GM23338 (cell line): ENCODE measurements at regions not wholly inside any gene's neighbourhood (a gene's known extent, or its start where the extent isn't known, plus 50 kb on each side); places are given as distances from the start of the nearest gene placed in this dataset.

Experiments used
- ATAC-seq: fragments of 200-7000 bp; cut with Tn5 transposase; 3 replicates; pipeline ENCODE4 v1.9.1; 2020
- DNase-seq: peaks from one replicate; pipeline ENCODE4 v3.0.0-alpha.2; 2015; ENCODE audit warnings: low spot score
- H2AFZ ChIP-seq: fragments of 200-600 bp; sonication (generic); 2 replicates; pipeline ENCODE4 v1.8.0; 2016; ENCODE audit warnings: antibody characterized with exemption, mild to moderate bottlenecking, moderate library complexity
- H3F3A ChIP-seq: fragments of 200-600 bp; sonication (generic); replicated peaks from 2 replicates; pipeline ENCODE4 v1.8.0; 2017; ENCODE audit warnings: antibody characterized with exemption, mixed run types, low read depth
- H3K27ac ChIP-seq: fragments of 200-600 bp; sonication (generic); 2 replicates; pipeline ENCODE4 v1.6.1; 2016; ENCODE audit warnings: low read depth
- H3K27me3 ChIP-seq: fragments of 200-600 bp; sonication (generic); 2 replicates; pipeline ENCODE4 v1.8.0; 2016; ENCODE audit warnings: mild to moderate bottlenecking, mixed run types, moderate library complexity; ENCODE audit not compliant: insufficient read depth
- H3K36me3 ChIP-seq: fragments of 200-600 bp; sonication (generic); 2 replicates; pipeline ENCODE4 v1.8.0; 2016; ENCODE audit warnings: mild to moderate bottlenecking; ENCODE audit not compliant: insufficient read depth
- H3K4me1 ChIP-seq: fragments of 200-600 bp; sonication (generic); 2 replicates; pipeline ENCODE4 v1.8.0; 2016; ENCODE audit warnings: mild to moderate bottlenecking, moderate library complexity; ENCODE audit not compliant: insufficient read depth
- H3K4me2 ChIP-seq: fragments of 200-600 bp; sonication (generic); 2 replicates; pipeline ENCODE4 v1.7.1; 2017; ENCODE audit warnings: mixed run types
- H3K4me3 ChIP-seq: fragments of 200-600 bp; sonication (generic); 2 replicates; pipeline ENCODE4 v1.6.1; 2016; ENCODE audit warnings: mixed run types
- H3K79me2 ChIP-seq: fragments of 200-600 bp; sonication (generic); replicated peaks from 2 replicates; pipeline ENCODE4 v1.8.0; 2017; ENCODE audit warnings: mild to moderate bottlenecking; ENCODE audit not compliant: insufficient read depth
- H3K9me2 ChIP-seq: fragments of 200-600 bp; sonication (generic); 2 replicates; pipeline ENCODE4 v1.8.0; 2017; ENCODE audit not compliant: insufficient read depth
- H4K20me1 ChIP-seq: fragments of 200-600 bp; sonication (generic); replicated peaks from 2 replicates; pipeline ENCODE4 v1.8.0; 2017; ENCODE audit warnings: mild to moderate bottlenecking; ENCODE audit not compliant: insufficient read depth
- H3K27ac Mint-ChIP-seq: 2 replicates; pipeline ENCODE4 v1.8.0; 2020; ENCODE audit warnings: inconsistent platforms, mild to moderate bottlenecking, moderate library complexity, mixed read lengths
- H3K27me3 Mint-ChIP-seq: 3 replicates; pipeline ENCODE4 v1.8.0; 2022; ENCODE audit warnings: low read depth, mild to moderate bottlenecking, moderate library complexity, mixed read lengths, inconsistent platforms; ENCODE audit not compliant: insufficient read depth, poor library complexity
- H3K36me3 Mint-ChIP-seq: 3 replicates; pipeline ENCODE4 v1.8.0; 2021; ENCODE audit warnings: low read depth, mild to moderate bottlenecking, inconsistent platforms, moderate library complexity, mixed read lengths
- H3K4me1 Mint-ChIP-seq: 3 replicates; pipeline ENCODE4 v1.8.0; 2020; ENCODE audit warnings: mild to moderate bottlenecking, inconsistent platforms, mixed read lengths
- H3K4me3 Mint-ChIP-seq: 3 replicates; pipeline ENCODE4 v1.8.0; 2021; ENCODE audit warnings: moderate library complexity, mild to moderate bottlenecking, inconsistent platforms, mixed read lengths
- H3K9me3 Mint-ChIP-seq: 3 replicates; pipeline ENCODE4 v1.8.0; 2020; ENCODE audit warnings: moderate library complexity, mild to moderate bottlenecking, inconsistent platforms, mixed read lengths
- CREB1 ChIP-seq: fragments of 250-450 bp; sonication (Bioruptor Pico); IDR thresholded peaks from 2 replicates; pipeline ENCODE4 v1.5.0; 2020; ENCODE audit warnings: low read depth, mild to moderate bottlenecking, moderate library complexity
- EZH2phosphoT487 ChIP-seq: fragments of 200-600 bp; sonication (generic); IDR thresholded peaks from one replicate; pipeline ENCODE4 v1.8.1; 2018; ENCODE audit warnings: antibody characterized with exemption; ENCODE audit not compliant: unreplicated experiment
- NANOG ChIP-seq: IDR thresholded peaks from 2 replicates; pipeline ENCODE4 v1.6.1; 2016; ENCODE audit warnings: antibody characterized with exemption, borderline replicate concordance
- POLR2AphosphoS5 ChIP-seq: IDR thresholded peaks from 2 replicates; pipeline ENCODE4 v1.6.1; 2016; ENCODE audit warnings: antibody characterized with exemption, low read depth
- STAT1 ChIP-seq: IDR thresholded peaks from one replicate; pipeline ENCODE4 v1.6.1; 2016; ENCODE audit warnings: antibody characterized with exemption; ENCODE audit not compliant: unreplicated experiment
- ZNF114 ChIP-seq: fragments of 250-450 bp; sonication (Bioruptor Pico); IDR thresholded peaks from 2 replicates; pipeline ENCODE4 v1.5.0; 2020; ENCODE audit warnings: mild to moderate bottlenecking, moderate library complexity
- ZNF331 ChIP-seq: fragments of 250-450 bp; sonication (Bioruptor Pico); IDR thresholded peaks from 2 replicates; pipeline ENCODE4 v1.5.0; 2020; ENCODE audit warnings: low read depth, mild to moderate bottlenecking, moderate library complexity
- TF ChIP-seq, protein P1 (sequence below): IDR thresholded peaks from 2 replicates; pipeline ENCODE4 v1.6.1; 2016; ENCODE audit warnings: antibody characterized with exemption
- TF ChIP-seq, protein P2 (sequence below), 2 experiments: fragments of 200-600 bp in 1 of 2; sonication (generic) in 1 of 2; conservative IDR thresholded peaks; 2 replicates each; pipeline versions ENCODE4 v1.5.1 to v1.6.1; 2016 to 2017; ENCODE audit warnings: antibody characterized with exemption in 2 of 2, low read depth in 2 of 2, mild to moderate bottlenecking in 2 of 2, moderate library complexity in 1 of 2
- TF ChIP-seq, protein P3 (sequence below): IDR thresholded peaks from one replicate; pipeline ENCODE4 v1.6.1; 2018; ENCODE audit warnings: antibody characterized with exemption; ENCODE audit not compliant: unreplicated experiment

DNA sequence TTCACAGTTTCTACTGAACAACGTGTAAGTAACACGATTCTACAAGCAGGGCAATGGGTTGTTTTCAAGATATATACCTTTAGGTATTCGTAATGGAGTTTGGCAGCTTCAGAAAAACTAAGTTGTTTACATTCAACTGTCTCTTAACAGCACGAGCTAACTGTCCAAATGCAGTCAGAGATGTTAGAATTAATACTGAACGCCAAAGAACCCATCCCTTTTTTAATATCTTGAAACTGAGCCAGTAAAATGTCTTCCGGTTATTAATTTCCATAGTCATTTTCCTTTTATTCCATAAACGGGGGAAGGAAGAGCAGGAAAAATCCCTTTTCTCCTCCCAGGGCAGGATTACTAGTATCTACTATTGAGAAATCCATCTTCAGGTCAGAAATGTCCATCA, 129.0 kb upstream of the THBS1 start:
- H3K4me1 Mint-ChIP-seq, result peaks cover 21% of the 10 kb centered on the region
- Histone ChIP-seq H4K20me1 (no peaks in the 10 kb centered on the region), H2AFZ (no peak overlapping the region), H3K27ac (no peak overlapping the region), H3K4me3 (no peak overlapping the region), H3K9me2 (peaks cover 13% of the 10 kb centered on the region), H3K79me2 (no peaks in the 10 kb centered on the region), H3K27me3 (no peaks in the 10 kb centered on the region), H3K4me1 (no peaks in the 10 kb centered on the region; the same call in 1 of the 2 replicates), H3K4me2 (no peak overlapping the region), H3K36me3 (no peaks in the 10 kb centered on the region), H3F3A (no peaks in the 10 kb centered on the region)
- H3K36me3 Mint-ChIP-seq, result peaks cover 3% of the 10 kb centered on the region; the same call in 1 of the 3 replicates
- peaks cover 12% of the 10 kb centered on the region; the same call in 2 of the 3 replicates for H3K9me3 Mint-ChIP-seq
- DNase-seq (no peak), ATAC-seq (no peak)
- no peak overlapping the region for H3K27ac Mint-ChIP-seq
- no peaks in the 10 kb centered on the region for H3K27me3 Mint-ChIP-seq
- TF ChIP-seq ZNF331 (no peak), POLR2AphosphoS5 (no peak), EZH2phosphoT487 (no peak), NANOG (no peak), STAT1 (no peak)
- H3K4me3 Mint-ChIP-seq, result no peak overlapping the region

DNA sequence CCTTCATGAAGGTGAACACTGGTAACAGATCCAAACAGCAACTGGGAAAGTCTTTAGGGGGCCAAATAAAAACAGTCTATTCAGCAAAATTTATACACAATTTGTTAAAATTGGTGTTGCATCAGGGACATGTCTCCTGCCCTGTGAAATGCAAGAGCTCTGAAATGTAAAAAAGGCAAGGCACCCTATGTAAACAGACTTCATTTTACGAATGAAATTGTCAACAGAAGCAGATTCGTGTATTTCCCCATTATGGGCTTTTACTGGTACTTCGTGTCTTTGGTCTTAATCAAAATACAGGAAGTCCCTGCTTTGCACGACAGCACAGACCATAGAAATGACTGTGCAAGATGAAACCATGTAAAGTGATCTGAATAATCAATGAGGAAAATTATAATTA, 127.3 kb upstream of the THBS1 start:
- H3K27ac Mint-ChIP-seq, result no peak overlapping the region
- H3K9me2 ChIP-seq, result 0 out of 2 replicates have a peak, but pooled peaks cover 6% of the 10 kb centered on the region
- no peaks in the 10 kb centered on the region for H3K27me3 ChIP-seq
- ATAC-seq (no peak), DNase-seq (no peak)
- H3K79me2 ChIP-seq, result no peaks in the 10 kb centered on the region
- TF ChIP-seq, protein P1, sequence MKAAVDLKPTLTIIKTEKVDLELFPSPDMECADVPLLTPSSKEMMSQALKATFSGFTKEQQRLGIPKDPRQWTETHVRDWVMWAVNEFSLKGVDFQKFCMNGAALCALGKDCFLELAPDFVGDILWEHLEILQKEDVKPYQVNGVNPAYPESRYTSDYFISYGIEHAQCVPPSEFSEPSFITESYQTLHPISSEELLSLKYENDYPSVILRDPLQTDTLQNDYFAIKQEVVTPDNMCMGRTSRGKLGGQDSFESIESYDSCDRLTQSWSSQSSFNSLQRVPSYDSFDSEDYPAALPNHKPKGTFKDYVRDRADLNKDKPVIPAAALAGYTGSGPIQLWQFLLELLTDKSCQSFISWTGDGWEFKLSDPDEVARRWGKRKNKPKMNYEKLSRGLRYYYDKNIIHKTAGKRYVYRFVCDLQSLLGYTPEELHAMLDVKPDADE, result no peak
- TF ChIP-seq CREB1 (CRISPR knock-in tag) (no peak), POLR2AphosphoS5 (no peak)
- H3F3A ChIP-seq, result no peaks in the 10 kb centered on the region
- H3K4me3 Mint-ChIP-seq, result no peak overlapping the region
- peaks cover 12% of the 10 kb centered on the region; the same call in 2 of the 3 replicates for H3K9me3 Mint-ChIP-seq
- H3K27me3 Mint-ChIP-seq, result no peaks in the 10 kb centered on the region
- H3K36me3 ChIP-seq, result no peaks in the 10 kb centered on the region
- H3K4me3 ChIP-seq, result no peak overlapping the region
- no peak overlapping the region for H3K4me2 ChIP-seq
- no peak overlapping the region for H2AFZ ChIP-seq
- H3K4me1 ChIP-seq, result no peaks in the 10 kb centered on the region; the same call in 1 of the 2 replicates
- no peaks in the 10 kb centered on the region for H4K20me1 ChIP-seq
- peaks cover 3% of the 10 kb centered on the region; the same call in 1 of the 3 replicates for H3K36me3 Mint-ChIP-seq
- H3K27ac ChIP-seq, result no peak overlapping the region
- peaks cover 6% of the 10 kb centered on the region; the same call in 2 of the 3 replicates for H3K4me1 Mint-ChIP-seq

DNA sequence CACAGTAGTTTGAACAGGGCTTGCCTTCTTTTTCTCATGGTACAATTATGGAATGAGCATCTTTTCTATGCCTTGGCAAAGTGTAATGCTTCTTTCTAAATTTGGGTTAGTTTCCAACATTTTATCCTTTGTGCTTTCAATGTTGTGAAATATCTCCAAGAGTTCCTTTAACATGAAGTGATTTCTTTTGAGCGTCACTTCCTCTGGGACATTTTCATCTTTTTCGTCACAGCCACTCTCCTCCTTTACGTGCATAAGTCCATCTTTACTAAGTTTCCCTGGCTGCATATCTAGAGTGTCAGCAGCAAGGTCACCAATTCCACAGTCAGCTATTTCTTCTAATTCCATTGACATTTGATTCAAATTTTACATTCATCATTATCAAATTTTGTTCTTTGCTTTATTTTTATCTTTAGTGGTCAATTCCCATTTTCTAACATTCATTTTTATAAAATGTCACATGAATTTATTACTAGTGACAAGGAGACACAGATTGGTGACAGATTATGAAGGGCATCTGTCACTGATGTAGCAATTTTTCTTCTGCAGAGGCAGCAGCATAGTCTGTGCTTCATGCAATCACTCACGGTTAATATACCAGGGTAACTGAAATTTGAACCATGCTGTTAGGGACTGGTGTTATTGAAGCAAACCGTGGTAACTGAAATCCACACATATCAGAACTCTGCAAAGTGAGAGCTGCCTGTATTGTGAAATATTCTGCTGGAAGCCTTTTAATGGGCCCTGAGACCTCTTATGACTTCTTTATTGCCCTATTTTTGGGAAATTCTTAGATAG, 126.5 kb upstream of the THBS1 start:
- no peaks in the 10 kb centered on the region for H3K27me3 Mint-ChIP-seq
- no peak for DNase-seq
- Histone ChIP-seq H3K9me2 (0 out of 2 replicates have a peak, but pooled peaks cover 4% of the 10 kb centered on the region), H3K4me1 (no peaks in the 10 kb centered on the region; the same call in 1 of the 2 replicates), H3K4me2 (no peak overlapping the region), H3F3A (no peaks in the 10 kb centered on the region), H3K36me3 (no peaks in the 10 kb centered on the region), H3K27ac (no peak overlapping the region), H3K27me3 (no peaks in the 10 kb centered on the region), H3K79me2 (no peaks in the 10 kb centered on the region), H2AFZ (no peak overlapping the region), H3K4me3 (no peak overlapping the region), H4K20me1 (no peaks in the 10 kb centered on the region)
- no peak for ATAC-seq
- H3K9me3 Mint-ChIP-seq, result peaks cover 12% of the 10 kb centered on the region; the same call in 2 of the 3 replicates
- H3K36me3 Mint-ChIP-seq, result peaks cover 3% of the 10 kb centered on the region; the same call in 1 of the 3 replicates
- peaks cover 6% of the 10 kb centered on the region; the same call in 2 of the 3 replicates for H3K4me1 Mint-ChIP-seq
- H3K27ac Mint-ChIP-seq, result no peak overlapping the region
- no peak overlapping the region for H3K4me3 Mint-ChIP-seq
- TF ChIP-seq, protein P2, sequence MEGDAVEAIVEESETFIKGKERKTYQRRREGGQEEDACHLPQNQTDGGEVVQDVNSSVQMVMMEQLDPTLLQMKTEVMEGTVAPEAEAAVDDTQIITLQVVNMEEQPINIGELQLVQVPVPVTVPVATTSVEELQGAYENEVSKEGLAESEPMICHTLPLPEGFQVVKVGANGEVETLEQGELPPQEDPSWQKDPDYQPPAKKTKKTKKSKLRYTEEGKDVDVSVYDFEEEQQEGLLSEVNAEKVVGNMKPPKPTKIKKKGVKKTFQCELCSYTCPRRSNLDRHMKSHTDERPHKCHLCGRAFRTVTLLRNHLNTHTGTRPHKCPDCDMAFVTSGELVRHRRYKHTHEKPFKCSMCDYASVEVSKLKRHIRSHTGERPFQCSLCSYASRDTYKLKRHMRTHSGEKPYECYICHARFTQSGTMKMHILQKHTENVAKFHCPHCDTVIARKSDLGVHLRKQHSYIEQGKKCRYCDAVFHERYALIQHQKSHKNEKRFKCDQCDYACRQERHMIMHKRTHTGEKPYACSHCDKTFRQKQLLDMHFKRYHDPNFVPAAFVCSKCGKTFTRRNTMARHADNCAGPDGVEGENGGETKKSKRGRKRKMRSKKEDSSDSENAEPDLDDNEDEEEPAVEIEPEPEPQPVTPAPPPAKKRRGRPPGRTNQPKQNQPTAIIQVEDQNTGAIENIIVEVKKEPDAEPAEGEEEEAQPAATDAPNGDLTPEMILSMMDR (conservative IDR thresholded peaks at IDR 0.05; ENCODE audit: low read depth in 2 of 2), result no peak
- no peak for TF ChIP-seq EZH2phosphoT487
- TF ChIP-seq, protein P1, result no peak
- TF ChIP-seq ZNF114, result no peak
- TF ChIP-seq CREB1 (CRISPR knock-in tag), result no peak
- TF ChIP-seq ZNF331, result no peak
- no peak for TF ChIP-seq STAT1
- TF ChIP-seq NANOG, result no peak
- TF ChIP-seq, protein P3, sequence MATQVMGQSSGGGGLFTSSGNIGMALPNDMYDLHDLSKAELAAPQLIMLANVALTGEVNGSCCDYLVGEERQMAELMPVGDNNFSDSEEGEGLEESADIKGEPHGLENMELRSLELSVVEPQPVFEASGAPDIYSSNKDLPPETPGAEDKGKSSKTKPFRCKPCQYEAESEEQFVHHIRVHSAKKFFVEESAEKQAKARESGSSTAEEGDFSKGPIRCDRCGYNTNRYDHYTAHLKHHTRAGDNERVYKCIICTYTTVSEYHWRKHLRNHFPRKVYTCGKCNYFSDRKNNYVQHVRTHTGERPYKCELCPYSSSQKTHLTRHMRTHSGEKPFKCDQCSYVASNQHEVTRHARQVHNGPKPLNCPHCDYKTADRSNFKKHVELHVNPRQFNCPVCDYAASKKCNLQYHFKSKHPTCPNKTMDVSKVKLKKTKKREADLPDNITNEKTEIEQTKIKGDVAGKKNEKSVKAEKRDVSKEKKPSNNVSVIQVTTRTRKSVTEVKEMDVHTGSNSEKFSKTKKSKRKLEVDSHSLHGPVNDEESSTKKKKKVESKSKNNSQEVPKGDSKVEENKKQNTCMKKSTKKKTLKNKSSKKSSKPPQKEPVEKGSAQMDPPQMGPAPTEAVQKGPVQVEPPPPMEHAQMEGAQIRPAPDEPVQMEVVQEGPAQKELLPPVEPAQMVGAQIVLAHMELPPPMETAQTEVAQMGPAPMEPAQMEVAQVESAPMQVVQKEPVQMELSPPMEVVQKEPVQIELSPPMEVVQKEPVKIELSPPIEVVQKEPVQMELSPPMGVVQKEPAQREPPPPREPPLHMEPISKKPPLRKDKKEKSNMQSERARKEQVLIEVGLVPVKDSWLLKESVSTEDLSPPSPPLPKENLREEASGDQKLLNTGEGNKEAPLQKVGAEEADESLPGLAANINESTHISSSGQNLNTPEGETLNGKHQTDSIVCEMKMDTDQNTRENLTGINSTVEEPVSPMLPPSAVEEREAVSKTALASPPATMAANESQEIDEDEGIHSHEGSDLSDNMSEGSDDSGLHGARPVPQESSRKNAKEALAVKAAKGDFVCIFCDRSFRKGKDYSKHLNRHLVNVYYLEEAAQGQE, result no peak
